IMR-90 (cell line): ENCODE measurements at regions not wholly inside any gene's neighbourhood (a gene's known extent, or its start where the extent isn't known, plus 50 kb on each side); places are given as distances from the start of the nearest gene placed in this dataset.

Experiments
- ATAC-seq: fragments of 200-7000 bp; cut with Tn5 transposase; 2 replicates; pipeline ENCODE4 v1.9.1; 2020; ENCODE audit warnings: low read depth, mild to moderate bottlenecking, moderate library complexity
- BruUV-seq: library from RNA; stranded (reverse); fragments of 400-500 nt; replicated peaks from 2 replicates; lab custom pipeline; 2021; lab: Mats Ljungman, UMichigan
- CTCF ChIA-PET: fragments of 300-600 bp; formaldehyde crosslinking; extraction: SDS; loops from one replicate; lab custom pipeline; 2021; ENCODE audit warnings: antibody characterized with exemption; lab: Yijun Ruan, JAX
- POLR2A ChIA-PET: fragments of 300-600 bp; sonication (Branson Sonifier 250); formaldehyde crosslinking; loops from one replicate; lab custom pipeline; 2022; ENCODE audit warnings: antibody characterized with exemption; ENCODE audit not compliant: unreplicated experiment; lab: Charles Lee
- DNase-seq: peaks from one replicate; pipeline ENCODE4 v3.0.0; 2013
- H2AFZ ChIP-seq: replicated peaks from 2 replicates; pipeline ENCODE3; 2013; ENCODE audit warnings: low read length, mild to moderate bottlenecking; ENCODE audit not compliant: poor library complexity
- H2AK5ac ChIP-seq: 2 replicates; pipeline ENCODE4 v1.6.1; 2013; ENCODE audit warnings: low read depth, low read length, inconsistent platforms
- H2AK9ac ChIP-seq: replicated peaks from 2 replicates; pipeline ENCODE3; 2013; ENCODE audit warnings: mild to moderate bottlenecking, low read depth, low read length, moderate library complexity; ENCODE audit not compliant: poor library complexity
- H2BK120ac ChIP-seq: 2 replicates; pipeline ENCODE4 v1.6.1; 2013; ENCODE audit warnings: low read depth, low read length, inconsistent platforms
- H2BK15ac ChIP-seq: 3 replicates; pipeline ENCODE4 v1.6.1; 2013; ENCODE audit warnings: low read depth, low read length, inconsistent platforms
- H2BK20ac ChIP-seq: 2 replicates; pipeline ENCODE4 v1.6.1; 2013; ENCODE audit warnings: low read depth, mild to moderate bottlenecking, inconsistent platforms, low read length, moderate library complexity
- H2BK5ac ChIP-seq: 2 replicates; pipeline ENCODE4 v1.6.1; 2013; ENCODE audit warnings: mild to moderate bottlenecking, low read depth, low read length, inconsistent platforms; ENCODE audit not compliant: poor library complexity, severe bottlenecking
- H3K14ac ChIP-seq: replicated peaks from 2 replicates; pipeline ENCODE4 v1.6.1; 2013; ENCODE audit warnings: low read depth, low read length, inconsistent platforms
- H3K18ac ChIP-seq: 2 replicates; pipeline ENCODE4 v1.6.1; 2013; ENCODE audit warnings: low read depth, low read length, control low read depth
- H3K23ac ChIP-seq: 2 replicates; pipeline ENCODE4 v1.6.1; 2013; ENCODE audit warnings: low read depth, low read length, inconsistent platforms
- H3K27ac ChIP-seq: 2 replicates; pipeline ENCODE4 v1.5.1; 2013; ENCODE audit warnings: mild to moderate bottlenecking, control low read depth, low read length; ENCODE audit not compliant: insufficient read depth
- H3K27me3 ChIP-seq: 2 replicates; pipeline ENCODE4 v1.6.1; 2013; ENCODE audit warnings: low read length; ENCODE audit not compliant: control insufficient read depth, insufficient read depth
- H3K36me3 ChIP-seq: 2 replicates; pipeline ENCODE4 v1.6.1; 2013; ENCODE audit warnings: low read length, mixed read lengths; ENCODE audit not compliant: control insufficient read depth, insufficient read depth
- H3K4ac ChIP-seq: 2 replicates; pipeline ENCODE4 v1.6.1; 2013; ENCODE audit warnings: low read depth, low read length, inconsistent platforms
- H3K4me1 ChIP-seq: 2 replicates; pipeline ENCODE4 v1.6.1; 2013; ENCODE audit warnings: low read length, mixed read lengths; ENCODE audit not compliant: control insufficient read depth, insufficient read depth
- H3K4me2 ChIP-seq: 2 replicates; pipeline ENCODE4 v1.6.1; 2013; ENCODE audit warnings: low read depth, mild to moderate bottlenecking, control low read depth, low read length, moderate library complexity
- H3K4me3 ChIP-seq: 2 replicates; pipeline ENCODE4 v1.5.1; 2013; ENCODE audit warnings: low read depth, mild to moderate bottlenecking, control low read depth, low read length, moderate library complexity; ENCODE audit not compliant: insufficient read depth
- H3K56ac ChIP-seq: 2 replicates; pipeline ENCODE4 v1.6.1; 2013; ENCODE audit warnings: low read length, inconsistent platforms; ENCODE audit not compliant: insufficient read depth; ENCODE audit errors: extremely low read depth
- H3K79me1 ChIP-seq, 2 experiments: 2 replicates each; pipeline ENCODE4 v1.6.1; 2013; ENCODE audit warnings: low read length in 2 of 2, inconsistent platforms in 1 of 2, low read depth in 1 of 2
- H3K9ac ChIP-seq: 2 replicates; pipeline ENCODE4 v1.6.1; 2013; ENCODE audit warnings: low read depth, low read length, control low read depth
- H3K9me1 ChIP-seq: 2 replicates; pipeline ENCODE4 v1.6.1; 2013; ENCODE audit warnings: low read length, inconsistent platforms; ENCODE audit not compliant: insufficient read depth
- H3K9me3 ChIP-seq: 2 replicates; pipeline ENCODE4 v1.6.1; 2013; ENCODE audit warnings: low read length; ENCODE audit not compliant: control insufficient read depth, insufficient read depth
- H4K20me1 ChIP-seq: 2 replicates; pipeline ENCODE4 v1.6.1; 2013; ENCODE audit warnings: low read length, inconsistent platforms; ENCODE audit not compliant: insufficient read depth
- H4K5ac ChIP-seq: 2 replicates; pipeline ENCODE4 v1.6.1; 2013; ENCODE audit warnings: mild to moderate bottlenecking, low read depth, low read length, control low read depth
- H4K8ac ChIP-seq, 2 experiments: 2 replicates each; pipeline ENCODE4 v1.6.1; 2013; ENCODE audit warnings: low read depth in 2 of 2, low read length in 2 of 2, control low read depth in 1 of 2, inconsistent platforms in 1 of 2
- H4K91ac ChIP-seq: 2 replicates; pipeline ENCODE4 v1.6.1; 2013; ENCODE audit warnings: low read depth, low read length, inconsistent platforms; ENCODE audit not compliant: insufficient read depth
- BHLHE40 ChIP-seq: fragments of 150-350 bp; IDR thresholded peaks from 2 replicates; pipeline ENCODE4 v1.6.1; 2016; ENCODE audit warnings: mild to moderate bottlenecking, low read depth, low read length
- CEBPB ChIP-seq: IDR thresholded peaks from 2 replicates; pipeline ENCODE4 v1.6.1; 2012; ENCODE audit warnings: low read depth, low read length, improper control_type of control experiment
- ELK1 ChIP-seq: fragments of 150-350 bp; IDR thresholded peaks from 2 replicates; pipeline ENCODE4 v1.6.1; 2016; ENCODE audit warnings: low read depth, mild to moderate bottlenecking, low read length, moderate library complexity, borderline replicate concordance
- FOS ChIP-seq: fragments of 150-350 bp; IDR thresholded peaks from 2 replicates; pipeline ENCODE4 v1.6.1; 2016; ENCODE audit warnings: low read depth, low read length
- MAZ ChIP-seq: IDR thresholded peaks from 2 replicates; pipeline ENCODE4 v1.6.1; 2012; ENCODE audit warnings: low read depth, mild to moderate bottlenecking, low read length, improper control_type of control experiment, moderate library complexity, borderline replicate concordance
- MXI1 ChIP-seq: IDR thresholded peaks from 2 replicates; pipeline ENCODE4 v1.6.1; 2012; ENCODE audit warnings: low read depth, mild to moderate bottlenecking, low read length, moderate library complexity, borderline replicate concordance
- NFE2L2 ChIP-seq: fragments of 150-350 bp; IDR thresholded peaks from 2 replicates; pipeline ENCODE4 v1.6.1; 2016; ENCODE audit warnings: low read depth, mild to moderate bottlenecking, low read length
- POLR2A ChIP-seq: IDR thresholded peaks from 2 replicates; pipeline ENCODE4 v1.6.1; 2012; ENCODE audit warnings: mild to moderate bottlenecking, low read depth, low read length
- SMC3 ChIP-seq: fragments of 150-350 bp; IDR thresholded peaks from 2 replicates; pipeline ENCODE4 v1.6.1; 2016; ENCODE audit warnings: low read depth, mild to moderate bottlenecking, antibody characterized with exemption, low read length, moderate library complexity
- WGBS, 2 experiments: methylation state at CpG; one replicate each; pipeline versions ENCODE4 v1.1.5 to v1.1.7; 2013; ENCODE audit warnings: missing lambda C conversion rate in 2 of 2; ENCODE audit not compliant: insufficient read length in 1 of 2; ENCODE audit errors: extremely low coverage in 2 of 2; 5-methylcytosine and 5-hydroxymethylcytosine counted together
- dilution Hi-C: fragments of 300-500 bp; cut with HindIII; formaldehyde crosslinking; loops from one replicate; pipeline ENCODE4 v1.14.3; 2018; ENCODE audit warnings: low sequenced_read_pairs; ENCODE audit not compliant: unreplicated experiment
- in situ Hi-C: fragments of 300-500 bp; cut with MboI; formaldehyde crosslinking; loops from 3 replicates; pipeline ENCODE4 v1.14.3; 2019; ENCODE audit warnings: low sequenced_read_pairs, inconsistent platforms, mixed read lengths
- intact Hi-C: fragments of 100-400 bp; cut with micrococcal nuclease; formaldehyde crosslinking; loops from 2 replicates; pipeline ENCODE4 v1.10.0; 2022

- no peak overlapping the region for H4K91ac ChIP-seq
- no peak overlapping the region for H2BK20ac ChIP-seq
- no peaks in the 10 kb centered on the region for H3K79me1 ChIP-seq
- ChIA-PET POLR2A (no interaction called here), CTCF (no interaction called here)
- H3K18ac ChIP-seq = no peak overlapping the region
- no peak overlapping the region for H3K9ac ChIP-seq
- no peaks in the 10 kb centered on the region for H4K20me1 ChIP-seq
- in situ Hi-C loops = no loop called here
- no peaks in the 10 kb centered on the region for H3K9me1 ChIP-seq
- H3K9me3 ChIP-seq = no peaks in the 10 kb centered on the region
- ATAC-seq = no peak
- no peaks in the 10 kb centered on the region for H3K27me3 ChIP-seq
- dilution Hi-C loops = no loop called here
- H3K4me2 ChIP-seq = no peak overlapping the region
- H3K56ac ChIP-seq = no peak overlapping the region
- WGBS, 2 experiments = no CpG with 5 or more reads among the region's 1 CpG
- H3K4me3 ChIP-seq = no peak overlapping the region
- no peaks in the 10 kb centered on the region for H3K36me3 ChIP-seq
- H3K14ac ChIP-seq = no peak overlapping the region
- H2AFZ ChIP-seq = no peak overlapping the region
- no peaks in the 10 kb centered on the region for H3K4me1 ChIP-seq
- no peak for TF ChIP-seq SMC3
- TF ChIP-seq MXI1 = no peak
- TF ChIP-seq BHLHE40 = no peak
- no peak for TF ChIP-seq POLR2A
- no peak for TF ChIP-seq NFE2L2
- no peak for TF ChIP-seq MAZ
- no peak for TF ChIP-seq CEBPB
- TF ChIP-seq ELK1 = no peak
- TF ChIP-seq FOS = no peak
- no TSS peak for BruUV-seq
- no peak overlapping the region for H2AK9ac ChIP-seq
- H3K23ac ChIP-seq = no peak overlapping the region
- H2BK5ac ChIP-seq = no peak overlapping the region
- H4K5ac ChIP-seq = no peak overlapping the region
- H4K8ac ChIP-seq = no peak overlapping the region
- intact Hi-C loops = no loop called here
- H2AK5ac ChIP-seq = no peak overlapping the region
- H3K27ac ChIP-seq = no peak overlapping the region
- no peak overlapping the region for H2BK15ac ChIP-seq
- no peak overlapping the region for H3K4ac ChIP-seq
- DNase-seq = no peak
- H2BK120ac ChIP-seq = no peak overlapping the region
These were observed 213.8 kb downstream of the ATXN7L3B start for GRCh38 chr12:74751441-74751840.
